ENCODE measurements at regions not wholly inside any gene's neighbourhood (a gene's known extent, or its start where the extent isn't known, plus 50 kb on each side); places are given as distances from the start of the nearest gene placed in this dataset.

DNA sequence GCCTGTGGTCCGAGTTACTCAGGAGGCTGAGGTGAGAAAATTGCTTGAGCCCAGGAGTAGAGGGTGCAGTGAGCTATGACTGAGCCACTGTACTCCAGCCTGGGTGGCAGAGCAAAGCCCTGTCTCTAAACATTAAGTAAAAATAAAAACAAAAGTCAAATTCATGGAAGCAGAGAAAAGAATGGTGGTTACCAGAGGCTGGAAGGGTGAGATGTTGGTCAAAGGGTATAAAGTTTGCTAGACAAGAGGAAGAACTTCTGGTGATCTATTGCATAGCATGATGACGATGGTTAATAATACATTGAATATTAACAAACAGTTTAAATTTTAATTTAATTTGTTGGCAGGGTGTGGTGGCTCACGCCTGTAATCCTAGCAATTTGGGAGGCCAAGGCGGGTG is 68.1 kb downstream of the CRPPA start:
- no peak for TF ChIP-seq POLR2A (IDR thresholded peaks at IDR 0.05; ENCODE audit: low read length)
- TF ChIP-seq GATA1 (IDR thresholded peaks at IDR 0.05; ENCODE audit: low read depth, low read length) = no peak
